ENCODE measurements at regions not wholly inside any gene's neighbourhood (a gene's known extent, or its start where the extent isn't known, plus 50 kb on each side); places are given as distances from the start of the nearest gene placed in this dataset.

DNA sequence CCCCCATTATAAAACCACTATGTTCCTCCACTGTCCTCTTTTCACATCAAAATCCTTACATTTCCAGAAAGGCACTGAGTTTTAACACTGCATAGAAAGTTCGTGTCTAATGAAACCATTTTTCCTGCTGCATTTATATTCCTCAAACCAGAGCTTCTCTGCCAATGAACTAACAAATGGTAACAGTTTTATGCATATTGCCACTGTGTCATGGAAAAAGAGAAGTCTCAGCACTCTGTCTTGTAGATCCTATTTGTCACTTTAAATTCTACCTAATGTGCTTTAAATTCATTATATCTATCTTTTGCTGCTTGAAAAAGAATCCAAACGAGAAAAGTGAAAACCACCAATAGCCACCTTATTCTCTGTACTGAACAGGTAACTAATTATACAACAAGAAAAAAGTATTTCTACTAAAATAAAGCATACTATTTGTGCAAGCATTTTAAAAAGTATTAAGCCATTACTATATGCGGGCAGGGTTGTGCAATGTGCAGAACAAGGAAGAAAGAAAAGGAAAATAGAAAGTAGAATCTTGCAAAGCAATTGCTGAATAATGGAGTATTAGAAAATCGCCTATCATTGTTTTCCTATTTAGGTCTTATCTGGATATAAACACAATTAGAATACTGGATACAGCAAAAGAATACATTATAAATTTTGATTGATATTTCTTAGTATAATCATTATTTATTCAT lies 328.9 kb downstream of the ZEB2 start:
- no peak for DNase-seq (ENCODE audit: low spot score in 2 of 2, unreplicated experiment in 2 of 2)
- no peaks in the 10 kb centered on the region for H3K27me3 Mint-ChIP-seq (ENCODE audit: low read depth)
- TF ChIP-seq, protein P1, sequence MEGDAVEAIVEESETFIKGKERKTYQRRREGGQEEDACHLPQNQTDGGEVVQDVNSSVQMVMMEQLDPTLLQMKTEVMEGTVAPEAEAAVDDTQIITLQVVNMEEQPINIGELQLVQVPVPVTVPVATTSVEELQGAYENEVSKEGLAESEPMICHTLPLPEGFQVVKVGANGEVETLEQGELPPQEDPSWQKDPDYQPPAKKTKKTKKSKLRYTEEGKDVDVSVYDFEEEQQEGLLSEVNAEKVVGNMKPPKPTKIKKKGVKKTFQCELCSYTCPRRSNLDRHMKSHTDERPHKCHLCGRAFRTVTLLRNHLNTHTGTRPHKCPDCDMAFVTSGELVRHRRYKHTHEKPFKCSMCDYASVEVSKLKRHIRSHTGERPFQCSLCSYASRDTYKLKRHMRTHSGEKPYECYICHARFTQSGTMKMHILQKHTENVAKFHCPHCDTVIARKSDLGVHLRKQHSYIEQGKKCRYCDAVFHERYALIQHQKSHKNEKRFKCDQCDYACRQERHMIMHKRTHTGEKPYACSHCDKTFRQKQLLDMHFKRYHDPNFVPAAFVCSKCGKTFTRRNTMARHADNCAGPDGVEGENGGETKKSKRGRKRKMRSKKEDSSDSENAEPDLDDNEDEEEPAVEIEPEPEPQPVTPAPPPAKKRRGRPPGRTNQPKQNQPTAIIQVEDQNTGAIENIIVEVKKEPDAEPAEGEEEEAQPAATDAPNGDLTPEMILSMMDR (IDR thresholded peaks at IDR 0.05; ENCODE audit: unreplicated experiment), result no peak
- no peak overlapping the region for H3K27ac Mint-ChIP-seq
- no peaks in the 10 kb centered on the region for H3K9me3 Mint-ChIP-seq
- H3K36me3 Mint-ChIP-seq, result no peaks in the 10 kb centered on the region
- H3K4me1 Mint-ChIP-seq, result peaks cover 18% of the 10 kb centered on the region
- H3K4me3 Mint-ChIP-seq, result no peak overlapping the region

- Mint-ChIP-seq H3K4me1 (peaks cover 2% of the 10 kb centered on the region), H3K27ac (no peak overlapping the region), H3K36me3 (no peaks in the 10 kb centered on the region), H3K27me3 (ENCODE audit: low read depth) (no peaks in the 10 kb centered on the region), H3K4me3 (no peak overlapping the region), H3K9me3 (peaks cover under 1% of the 10 kb centered on the region)
- TF ChIP-seq, protein P1 (IDR thresholded peaks at IDR 0.05; ENCODE audit: unreplicated experiment), result no peak
- DNase-seq (ENCODE audit: low spot score in 2 of 2, unreplicated experiment in 2 of 2), result no peak
Observed at GRCh38 chr2:144183727-144184126, 336.2 kb downstream of the ZEB2 start.

DNA sequence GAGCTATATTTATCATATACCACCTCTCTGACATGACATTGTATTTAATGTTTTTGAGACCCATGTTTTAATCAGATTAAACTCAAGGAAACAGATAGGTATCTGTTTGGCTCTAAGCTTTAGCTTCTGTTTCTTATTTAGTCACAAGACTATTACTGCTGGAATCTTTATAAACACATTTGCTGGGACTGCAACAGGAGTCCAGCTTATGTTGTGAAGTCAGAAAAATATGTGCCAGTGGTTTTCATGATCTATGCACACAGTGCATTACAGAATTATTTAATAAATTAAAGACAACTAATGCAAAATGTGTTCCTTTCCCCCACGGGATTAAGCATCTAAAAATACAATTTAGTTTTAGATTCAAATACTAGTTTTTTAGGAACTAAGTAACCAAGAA lies 338.9 kb downstream of the ZEB2 start:
- Mint-ChIP-seq H3K9me3 (peaks cover 9% of the 10 kb centered on the region), H3K4me1 (peaks cover 2% of the 10 kb centered on the region), H3K36me3 (peaks cover 8% of the 10 kb centered on the region), H3K27ac (no peak overlapping the region), H3K27me3 (ENCODE audit: low read depth) (no peaks in the 10 kb centered on the region), H3K4me3 (no peak overlapping the region)
- TF ChIP-seq, protein P1 (IDR thresholded peaks at IDR 0.05; ENCODE audit: unreplicated experiment), result no peak
- DNase-seq (ENCODE audit: low spot score in 2 of 2, unreplicated experiment in 2 of 2), result no peak

DNA sequence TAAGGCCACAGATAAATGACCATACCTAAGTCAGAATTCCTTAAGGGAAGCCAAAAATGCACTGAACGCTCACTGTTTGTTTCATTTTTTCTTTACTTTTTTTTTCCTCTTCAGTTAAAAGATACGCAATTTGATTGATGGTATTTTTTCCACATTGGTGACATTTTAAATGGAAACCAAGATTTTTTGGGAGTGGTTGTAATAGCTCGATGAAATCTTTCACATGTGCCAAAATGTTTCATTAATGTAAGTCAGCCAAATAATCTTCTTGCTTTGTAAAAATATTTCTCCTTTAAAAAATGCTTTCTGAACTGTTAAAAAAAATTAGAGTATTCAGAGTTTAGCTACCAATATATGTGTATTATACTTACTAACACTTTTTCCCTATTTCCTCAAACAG lies 339.8 kb downstream of the ZEB2 start:
- Mint-ChIP-seq H3K4me1 (peaks cover 2% of the 10 kb centered on the region), H3K36me3 (peaks cover 8% of the 10 kb centered on the region), H3K4me3 (no peak overlapping the region), H3K27ac (no peak overlapping the region), H3K9me3 (peaks cover 9% of the 10 kb centered on the region), H3K27me3 (ENCODE audit: low read depth) (no peaks in the 10 kb centered on the region)
- TF ChIP-seq, protein P1 (IDR thresholded peaks at IDR 0.05; ENCODE audit: unreplicated experiment), result no peak
- DNase-seq (ENCODE audit: low spot score in 2 of 2, unreplicated experiment in 2 of 2), result no peak

GRCh38 chr2:144170179-144170578 lies 349.7 kb downstream of the ZEB2 start:
- peaks cover 14% of the 10 kb centered on the region for H3K36me3 Mint-ChIP-seq
- no peak overlapping the region for H3K27ac Mint-ChIP-seq
- DNase-seq (ENCODE audit: low spot score in 2 of 2, unreplicated experiment in 2 of 2), result no peak
- H3K9me3 Mint-ChIP-seq, result peaks cover 14% of the 10 kb centered on the region
- no peaks in the 10 kb centered on the region for H3K4me1 Mint-ChIP-seq
- no peak overlapping the region for H3K4me3 Mint-ChIP-seq
- H3K27me3 Mint-ChIP-seq (ENCODE audit: low read depth), result no peaks in the 10 kb centered on the region
- TF ChIP-seq, protein P1 (IDR thresholded peaks at IDR 0.05; ENCODE audit: unreplicated experiment), result no peak
